ENCODE measurements at regions not wholly inside any gene's neighbourhood (a gene's known extent, or its start where the extent isn't known, plus 50 kb on each side); places are given as distances from the start of the nearest gene placed in this dataset.

DNA sequence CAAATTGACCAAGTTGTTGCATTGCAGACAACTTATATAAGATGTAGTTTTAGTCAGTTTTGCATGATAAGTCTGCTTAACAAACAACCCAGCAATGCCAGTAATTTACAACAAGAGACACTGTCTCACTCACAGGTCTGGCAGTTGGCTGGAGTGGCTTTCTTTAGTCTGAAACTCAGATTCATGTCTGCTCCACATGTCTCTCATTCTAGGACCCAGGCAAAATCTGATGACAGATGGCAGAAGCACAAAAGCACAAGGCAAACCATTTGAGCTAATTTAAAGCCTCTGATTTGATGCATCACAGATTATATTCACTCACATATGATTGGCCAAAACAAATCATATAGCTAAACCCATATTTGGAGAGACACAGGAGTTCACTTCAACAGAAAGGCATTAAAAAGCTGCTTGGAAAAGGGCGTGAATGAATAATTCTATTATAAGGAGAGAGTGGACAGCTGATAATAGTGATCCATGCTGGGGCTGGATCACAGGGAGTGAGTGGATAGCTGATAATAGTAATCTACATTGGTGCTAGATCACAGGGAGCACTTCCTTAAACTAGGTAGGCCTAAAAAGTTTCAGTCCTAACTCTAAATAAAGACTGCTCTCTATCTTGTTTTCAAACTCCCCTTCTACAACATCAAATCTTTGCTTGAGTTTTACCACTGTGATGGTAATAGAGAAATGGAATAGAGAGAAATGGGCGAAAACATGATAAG is 593.2 kb upstream of the ZNF804A start:
- DNase-seq (ENCODE audit: low read depth), result no peak
- no peak for FAIRE-seq
- H3K27me3 ChIP-seq (ENCODE audit: control insufficient read depth, insufficient read depth, low read length), result no peaks in the 10 kb centered on the region
- TF ChIP-seq, protein P1, sequence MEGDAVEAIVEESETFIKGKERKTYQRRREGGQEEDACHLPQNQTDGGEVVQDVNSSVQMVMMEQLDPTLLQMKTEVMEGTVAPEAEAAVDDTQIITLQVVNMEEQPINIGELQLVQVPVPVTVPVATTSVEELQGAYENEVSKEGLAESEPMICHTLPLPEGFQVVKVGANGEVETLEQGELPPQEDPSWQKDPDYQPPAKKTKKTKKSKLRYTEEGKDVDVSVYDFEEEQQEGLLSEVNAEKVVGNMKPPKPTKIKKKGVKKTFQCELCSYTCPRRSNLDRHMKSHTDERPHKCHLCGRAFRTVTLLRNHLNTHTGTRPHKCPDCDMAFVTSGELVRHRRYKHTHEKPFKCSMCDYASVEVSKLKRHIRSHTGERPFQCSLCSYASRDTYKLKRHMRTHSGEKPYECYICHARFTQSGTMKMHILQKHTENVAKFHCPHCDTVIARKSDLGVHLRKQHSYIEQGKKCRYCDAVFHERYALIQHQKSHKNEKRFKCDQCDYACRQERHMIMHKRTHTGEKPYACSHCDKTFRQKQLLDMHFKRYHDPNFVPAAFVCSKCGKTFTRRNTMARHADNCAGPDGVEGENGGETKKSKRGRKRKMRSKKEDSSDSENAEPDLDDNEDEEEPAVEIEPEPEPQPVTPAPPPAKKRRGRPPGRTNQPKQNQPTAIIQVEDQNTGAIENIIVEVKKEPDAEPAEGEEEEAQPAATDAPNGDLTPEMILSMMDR (IDR thresholded peaks at IDR 0.05; ENCODE audit: insufficient read depth, low read length, severe bottlenecking), result no peak
- H3K4me3 ChIP-seq (ENCODE audit: low read depth, low read length), result no peak overlapping the region
- H3K36me3 ChIP-seq (ENCODE audit: control insufficient read depth, insufficient read depth, low read length), result no peaks in the 10 kb centered on the region

GRCh38 chr2:184006998-184007397 is 591.3 kb upstream of the ZNF804A start:
- Histone ChIP-seq H3K27me3 (ENCODE audit: control insufficient read depth, insufficient read depth, low read length) (no peaks in the 10 kb centered on the region), H3K36me3 (ENCODE audit: control insufficient read depth, insufficient read depth, low read length) (no peaks in the 10 kb centered on the region), H3K4me3 (ENCODE audit: low read depth, low read length) (no peak overlapping the region)
- FAIRE-seq (no peak), DNase-seq (ENCODE audit: low read depth) (no peak)
- TF ChIP-seq, protein P1 (IDR thresholded peaks at IDR 0.05; ENCODE audit: insufficient read depth, low read length, severe bottlenecking), result no peak

DNA sequence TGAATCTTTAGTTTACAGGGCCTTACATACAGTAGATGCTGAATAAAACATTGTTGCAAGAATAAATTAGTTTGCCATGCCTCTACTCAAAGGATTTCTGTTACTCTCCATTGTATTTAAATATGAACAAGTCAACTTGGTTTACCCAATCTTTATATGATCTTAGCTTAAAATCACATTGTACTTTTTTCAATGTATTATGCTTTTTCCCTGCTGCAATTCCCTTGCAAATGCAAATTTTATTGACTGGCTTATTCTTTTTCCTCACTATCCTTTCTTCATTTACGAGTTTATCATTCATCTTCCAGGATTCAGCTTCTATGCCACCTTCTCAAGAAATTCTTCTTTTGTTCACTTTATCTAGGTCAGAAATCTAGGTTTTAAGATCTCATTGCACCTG is 571.4 kb upstream of the ZNF804A start:
- Histone ChIP-seq H3K4me3 (ENCODE audit: low read depth, low read length) (no peak overlapping the region), H3K36me3 (ENCODE audit: control insufficient read depth, insufficient read depth, low read length) (no peaks in the 10 kb centered on the region), H3K27me3 (ENCODE audit: control insufficient read depth, insufficient read depth, low read length) (no peaks in the 10 kb centered on the region)
- FAIRE-seq, result no peak
- TF ChIP-seq, protein P1 (IDR thresholded peaks at IDR 0.05; ENCODE audit: insufficient read depth, low read length, severe bottlenecking), result no peak
- no peak for DNase-seq (ENCODE audit: low read depth)

DNA sequence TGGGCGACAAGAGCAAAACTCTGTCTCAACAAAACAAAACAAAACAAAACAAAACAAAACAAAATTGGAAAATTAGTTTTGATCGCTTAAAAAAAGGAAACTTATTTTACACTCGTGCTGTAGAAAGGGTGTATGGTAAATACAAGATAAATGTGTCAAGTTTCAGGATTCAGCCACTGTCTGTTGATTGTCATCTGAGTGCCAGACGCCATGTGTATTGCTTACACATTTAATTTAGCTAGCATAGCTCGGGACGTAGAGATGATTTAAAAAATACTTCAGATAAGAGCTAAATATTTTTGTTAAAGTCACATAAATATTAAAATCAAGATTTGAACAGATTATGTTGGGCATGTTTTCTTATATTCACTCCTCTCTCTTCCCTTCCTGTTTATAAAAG is 568.1 kb upstream of the ZNF804A start:
- Histone ChIP-seq H3K4me3 (ENCODE audit: low read depth, low read length) (no peak overlapping the region), H3K36me3 (ENCODE audit: control insufficient read depth, insufficient read depth, low read length) (no peaks in the 10 kb centered on the region), H3K27me3 (ENCODE audit: control insufficient read depth, insufficient read depth, low read length) (no peaks in the 10 kb centered on the region)
- no peak for DNase-seq (ENCODE audit: low read depth)
- no peak for FAIRE-seq
- TF ChIP-seq, protein P1 (IDR thresholded peaks at IDR 0.05; ENCODE audit: insufficient read depth, low read length, severe bottlenecking), result no peak

DNA sequence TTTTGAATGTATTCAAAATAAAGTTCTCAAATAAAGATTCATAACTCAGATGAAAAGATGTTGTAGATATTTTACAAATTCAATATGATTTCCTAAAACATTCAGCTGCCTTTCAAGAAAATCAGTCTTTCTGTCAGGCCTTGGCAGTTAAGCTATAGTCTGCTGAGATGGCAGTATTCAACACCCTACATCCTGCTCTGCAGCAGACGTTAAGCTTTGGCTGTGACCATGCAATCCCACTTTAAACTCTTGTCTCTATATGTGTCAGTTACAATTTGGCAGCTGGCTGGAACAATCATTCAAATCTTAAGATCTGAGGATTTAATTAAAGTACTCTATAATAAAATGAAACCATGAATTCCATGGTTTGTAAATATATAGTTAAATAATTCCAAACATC is 567.3 kb upstream of the ZNF804A start:
- no peaks in the 10 kb centered on the region for H3K27me3 ChIP-seq (ENCODE audit: control insufficient read depth, insufficient read depth, low read length)
- TF ChIP-seq, protein P1 (IDR thresholded peaks at IDR 0.05; ENCODE audit: insufficient read depth, low read length, severe bottlenecking), result no peak
- DNase-seq (ENCODE audit: low read depth), result no peak
- no peak for FAIRE-seq
- H3K36me3 ChIP-seq (ENCODE audit: control insufficient read depth, insufficient read depth, low read length), result no peaks in the 10 kb centered on the region
- no peak overlapping the region for H3K4me3 ChIP-seq (ENCODE audit: low read depth, low read length)

Data from bronchial epithelial cell (primary cell).